Progenitor cell of endocrine pancreas (in vitro differentiated cells): ENCODE measurements at regions not wholly inside any gene's neighbourhood (a gene's known extent, or its start where the extent isn't known, plus 50 kb on each side); places are given as distances from the start of the nearest gene placed in this dataset.

Experiments
- DNase-seq: peaks from one replicate; pipeline ENCODE4 v3.0.0; 2021; ENCODE audit warnings: low spot score; ENCODE audit not compliant: unreplicated experiment
- H3K27ac Mint-ChIP-seq: 2 replicates; pipeline ENCODE4 v1.8.0; 2021; ENCODE audit warnings: mild to moderate bottlenecking, moderate library complexity, mixed read lengths
- H3K27me3 Mint-ChIP-seq: 2 replicates; pipeline ENCODE4 v1.8.0; 2021; ENCODE audit warnings: mixed read lengths
- H3K36me3 Mint-ChIP-seq: 2 replicates; pipeline ENCODE4 v1.8.0; 2022; ENCODE audit warnings: mixed read lengths; ENCODE audit not compliant: insufficient read depth
- H3K4me1 Mint-ChIP-seq: 2 replicates; pipeline ENCODE4 v1.8.0; 2021; ENCODE audit warnings: low read depth, mixed read lengths
- H3K4me3 Mint-ChIP-seq: 2 replicates; pipeline ENCODE4 v1.8.0; 2021; ENCODE audit warnings: low read depth, mild to moderate bottlenecking, moderate library complexity, mixed read lengths
- H3K9me3 Mint-ChIP-seq: 2 replicates; pipeline ENCODE4 v1.8.0; 2021; ENCODE audit warnings: low read depth, mixed read lengths
- CTCF ChIP-seq: fragments of 200-600 bp; sonication (generic); IDR thresholded peaks from one replicate; pipeline ENCODE4 v1.5.0; 2021; ENCODE audit warnings: antibody characterized with exemption, mild to moderate bottlenecking; ENCODE audit not compliant: unreplicated experiment

- TF ChIP-seq CTCF = no peak
- Mint-ChIP-seq H3K27ac (no peak overlapping the region), H3K4me1 (no peaks in the 10 kb centered on the region), H3K36me3 (no peaks in the 10 kb centered on the region), H3K27me3 (peaks cover 41% of the 10 kb centered on the region), H3K4me3 (no peak overlapping the region), H3K9me3 (no peaks in the 10 kb centered on the region)
- DNase-seq = no peak
Measured at GRCh38 chr22:22032099-22032905, 49.7 kb upstream of the TOP3B start.
